ENCODE measurements at regions not wholly inside any gene's neighbourhood (a gene's known extent, or its start where the extent isn't known, plus 50 kb on each side); places are given as distances from the start of the nearest gene placed in this dataset.
"Not testable (repeated sequence)": the region's sequence is repeated elsewhere in the genome, so short reads cannot be mapped to it uniquely, and the experiment has no call there.

- DNase-seq (ENCODE audit: low spot score): no peak
Measured at GRCh38 chr4:101418466-101418865, 71.1 kb upstream of the PPP3CA start.

- no peak for DNase-seq (ENCODE audit: low spot score)
Measured at GRCh38 chr4:101418055-101418454, 70.7 kb upstream of the PPP3CA start.

- DNase-seq (ENCODE audit: low spot score): no peak
Measured at GRCh38 chr4:101417046-101417445, 69.7 kb upstream of the PPP3CA start.

- DNase-seq (ENCODE audit: low spot score): no peak
Measured at GRCh38 chr4:101415962-101416361, 68.6 kb upstream of the PPP3CA start.

- no peak for DNase-seq (ENCODE audit: low spot score)
Measured at GRCh38 chr4:101414496-101414895, 67.2 kb upstream of the PPP3CA start.

- no peak for DNase-seq (ENCODE audit: low spot score)
Measured at GRCh38 chr4:101411926-101412325, 64.6 kb upstream of the PPP3CA start.

GRCh38 chr4:101411281-101411910, 64.1 kb upstream of the PPP3CA start:
- not testable (repeated sequence) for DNase-seq (ENCODE audit: low spot score)

GRCh38 chr4:101400096-101400495, 52.8 kb upstream of the PPP3CA start:
- peak; percentile 56 for DNase-seq (ENCODE audit: low spot score)

GRCh38 chr4:101398807-101399206, 51.5 kb upstream of the PPP3CA start:
- DNase-seq (ENCODE audit: low spot score): no peak
